Stomach smooth muscle (tissue), 2 donors: ENCODE measurements at regions not wholly inside any gene's neighbourhood (a gene's known extent, or its start where the extent isn't known, plus 50 kb on each side); places are given as distances from the start of the nearest gene placed in this dataset.
"Not testable (repeated sequence)": the region's sequence is repeated elsewhere in the genome, so short reads cannot be mapped to it uniquely, and the experiment has no call there.

ENCODE experiments used
- H3K27ac ChIP-seq: one replicate; pipeline ENCODE4 v1.7.0; 2013; ENCODE audit warnings: mild to moderate bottlenecking, low read length, inconsistent platforms
- H3K27me3 ChIP-seq, 2 donors: one replicate each; pipeline ENCODE4 v1.7.0; 2013; ENCODE audit warnings: low read length in 2 of 2; ENCODE audit not compliant: insufficient read depth in 2 of 2, control insufficient read depth in 1 of 2
- H3K36me3 ChIP-seq, 2 donors: one replicate each; pipeline ENCODE4 v1.7.0; 2013; ENCODE audit warnings: low read length in 2 of 2; ENCODE audit not compliant: control insufficient read depth in 2 of 2, insufficient read depth in 2 of 2
- H3K4me1 ChIP-seq: one replicate; pipeline ENCODE4 v1.7.0; 2013; ENCODE audit warnings: low read length; ENCODE audit not compliant: control insufficient read depth, insufficient read depth
- H3K4me3 ChIP-seq, 2 donors: one replicate each; pipeline ENCODE4 v1.7.0; 2013; ENCODE audit warnings: low read length in 2 of 2
- H3K9ac ChIP-seq, 2 donors: one replicate each; pipeline ENCODE4 v1.7.0; 2013; ENCODE audit warnings: low read length in 2 of 2, mild to moderate bottlenecking in 1 of 2
- H3K9me3 ChIP-seq, 2 donors: one replicate each; pipeline ENCODE4 v1.7.0; 2013; ENCODE audit warnings: low read length in 2 of 2; ENCODE audit not compliant: control insufficient read depth in 2 of 2
- donor health status: healthy.
- donor health status: Pancreatic carcinoma.

- no peaks in the 10 kb centered on the region for H3K9me3 ChIP-seq
- H3K4me3 ChIP-seq: no peak overlapping the region
- H3K9ac ChIP-seq: no peak overlapping the region
- H3K4me1 ChIP-seq: peaks cover 4% of the 10 kb centered on the region
- no peak overlapping the region for H3K27ac ChIP-seq
- H3K36me3 ChIP-seq: no peaks in the 10 kb centered on the region
- H3K27me3 ChIP-seq: peaks cover 0 to 4% of the 10 kb centered on the region in 2 donors
Observed at GRCh38 chr13:111665691-111666095, 345.3 kb downstream of the TEX29 start.

- Histone ChIP-seq H3K36me3 (no peaks in the 10 kb centered on the region), H3K9ac (no peak overlapping the region), H3K27me3 (peaks cover 0 to 3% of the 10 kb centered on the region in 2 donors), H3K9me3 (no peaks in the 10 kb centered on the region), H3K27ac (no peak overlapping the region), H3K4me3 (no peak overlapping the region), H3K4me1 (peaks cover 4% of the 10 kb centered on the region)
Observed at GRCh38 chr13:111666164-111666776, 345.8 kb downstream of the TEX29 start.

DNA sequence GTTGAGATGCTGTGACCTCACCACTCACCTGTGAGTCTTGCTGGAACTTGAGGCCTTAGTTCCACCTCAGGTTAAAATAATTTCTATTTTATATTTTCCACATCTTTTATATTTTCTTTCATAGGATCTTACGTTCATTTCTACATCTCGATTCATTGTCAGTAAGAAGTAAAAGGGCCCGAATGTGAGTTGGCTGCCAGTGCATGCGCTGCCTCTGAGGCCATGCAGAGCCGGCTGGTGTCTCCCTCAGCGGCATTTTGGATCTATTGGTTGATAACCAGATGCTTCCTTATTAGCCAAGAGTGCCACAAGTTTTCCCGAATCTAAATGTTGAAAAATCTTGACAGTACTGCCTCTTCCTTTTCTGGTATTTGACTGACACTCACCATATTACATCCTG is 347.3 kb downstream of the TEX29 start:
- H3K4me3 ChIP-seq: no peak overlapping the region
- H3K4me1 ChIP-seq: peaks cover 4% of the 10 kb centered on the region
- H3K9me3 ChIP-seq: no peaks in the 10 kb centered on the region
- no peak overlapping the region for H3K9ac ChIP-seq
- no peak overlapping the region for H3K27ac ChIP-seq
- H3K27me3 ChIP-seq: no peaks in the 10 kb centered on the region
- no peaks in the 10 kb centered on the region for H3K36me3 ChIP-seq

DNA sequence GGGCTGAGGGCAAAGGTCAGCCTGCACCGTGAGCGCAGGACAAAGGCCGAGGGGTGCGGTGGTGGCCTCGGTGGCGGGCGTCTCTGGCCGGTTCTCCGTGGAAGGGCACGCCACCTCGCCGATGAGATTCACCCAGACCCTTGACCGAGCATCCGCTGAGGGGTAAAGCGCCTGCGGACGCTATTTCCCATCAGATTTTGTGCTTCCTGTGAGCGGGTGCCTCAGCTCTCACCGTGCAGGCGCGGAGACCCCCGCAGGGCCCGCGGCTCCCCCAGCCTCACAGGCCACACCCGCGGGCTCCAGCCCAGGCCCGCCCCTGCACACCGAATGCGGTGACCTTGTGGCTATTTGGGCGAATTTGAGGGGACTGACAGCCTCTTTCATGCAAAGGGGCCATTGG is 348.0 kb downstream of the TEX29 start:
- Histone ChIP-seq H3K36me3 (no peaks in the 10 kb centered on the region), H3K27ac (no peak overlapping the region), H3K27me3 (no peaks in the 10 kb centered on the region), H3K4me3 (no peak overlapping the region), H3K9me3 (no peaks in the 10 kb centered on the region), H3K9ac (no peak overlapping the region), H3K4me1 (peaks cover 4% of the 10 kb centered on the region)

GRCh38 chr13:111672198-111672597 is 351.8 kb downstream of the TEX29 start:
- not testable (repeated sequence) for H3K4me1 ChIP-seq, H3K9me3 ChIP-seq, H3K27me3 ChIP-seq, H3K36me3 ChIP-seq, H3K4me3 ChIP-seq, H3K9ac ChIP-seq, H3K27ac ChIP-seq

DNA sequence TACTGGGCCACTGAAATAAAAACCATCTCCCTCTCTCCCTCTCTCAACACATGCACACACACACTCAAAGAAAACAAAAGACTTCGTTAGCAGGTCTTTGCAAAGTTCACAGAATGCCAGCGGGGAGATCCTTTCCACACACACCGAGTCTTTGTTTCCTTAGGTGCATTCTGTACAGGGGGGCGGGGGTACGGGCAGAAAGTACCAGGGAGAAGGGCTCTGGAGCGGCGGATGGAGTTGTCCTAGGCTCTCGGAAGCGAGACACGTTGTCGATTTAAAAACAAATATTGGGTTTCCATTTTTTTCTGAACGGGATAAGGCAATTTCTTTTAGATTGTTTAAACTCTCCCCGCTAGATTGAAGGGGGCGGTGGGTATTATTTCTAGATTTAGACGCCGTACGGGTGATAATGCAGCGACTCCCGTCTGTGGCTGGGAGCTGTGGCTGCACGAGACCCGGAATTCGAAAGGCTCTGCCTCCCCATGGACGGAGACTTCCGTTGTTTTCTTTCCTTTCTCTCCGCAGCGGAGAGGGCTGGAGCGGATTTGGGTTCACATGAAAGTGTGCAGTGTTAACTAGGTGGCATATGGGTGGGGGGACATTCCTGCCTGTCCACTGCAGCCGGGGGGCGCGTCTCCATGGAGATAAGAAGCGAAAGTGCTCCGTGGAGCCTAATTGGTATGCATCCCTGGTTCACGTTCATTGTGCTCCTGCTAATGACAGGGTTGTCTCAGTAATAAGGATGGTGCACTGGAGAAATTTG is 357.9 kb downstream of the TEX29 start:
- not testable (repeated sequence) for H3K36me3 ChIP-seq, H3K27ac ChIP-seq, H3K9ac ChIP-seq, H3K4me3 ChIP-seq, H3K27me3 ChIP-seq, H3K4me1 ChIP-seq, H3K9me3 ChIP-seq

GRCh38 chr13:111679645-111680044 is 359.2 kb downstream of the TEX29 start:
- H3K27me3 ChIP-seq, H3K9me3 ChIP-seq, H3K27ac ChIP-seq, H3K9ac ChIP-seq, H3K4me3 ChIP-seq, H3K4me1 ChIP-seq, H3K36me3 ChIP-seq: not testable (repeated sequence)

DNA sequence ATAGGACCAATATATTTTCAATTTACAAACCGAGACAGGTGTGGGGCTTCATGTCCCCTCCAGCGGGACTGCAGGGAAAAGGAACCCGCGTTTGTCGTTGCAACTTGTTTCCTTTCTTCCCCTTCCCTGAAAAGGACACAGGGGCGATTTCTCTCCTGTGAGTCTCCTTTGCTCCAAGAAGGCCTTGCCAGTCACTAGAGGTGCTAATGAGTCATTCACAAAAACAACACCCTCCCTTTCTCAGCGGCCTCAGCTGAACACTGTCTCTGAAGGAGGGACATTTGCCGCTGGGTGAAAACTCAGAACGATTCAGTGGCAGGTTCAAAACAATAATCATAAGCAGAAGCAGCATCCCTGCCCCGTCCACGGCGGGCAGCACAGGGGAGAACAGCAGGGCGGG is 359.7 kb downstream of the TEX29 start:
- not testable (repeated sequence) for H3K9ac ChIP-seq, H3K4me1 ChIP-seq, H3K4me3 ChIP-seq, H3K27ac ChIP-seq, H3K9me3 ChIP-seq, H3K36me3 ChIP-seq, H3K27me3 ChIP-seq

GRCh38 chr13:111692028-111692427 is 371.6 kb downstream of the TEX29 start:
- not testable (repeated sequence) for H3K36me3 ChIP-seq, H3K4me3 ChIP-seq, H3K9ac ChIP-seq, H3K27ac ChIP-seq, H3K9me3 ChIP-seq, H3K4me1 ChIP-seq, H3K27me3 ChIP-seq

- not testable (repeated sequence) for H3K27ac ChIP-seq, H3K4me1 ChIP-seq, H3K27me3 ChIP-seq, H3K36me3 ChIP-seq, H3K9ac ChIP-seq, H3K4me3 ChIP-seq, H3K9me3 ChIP-seq
Observed at GRCh38 chr13:111696121-111696520, 370.8 kb upstream of the SOX1 start.

DNA sequence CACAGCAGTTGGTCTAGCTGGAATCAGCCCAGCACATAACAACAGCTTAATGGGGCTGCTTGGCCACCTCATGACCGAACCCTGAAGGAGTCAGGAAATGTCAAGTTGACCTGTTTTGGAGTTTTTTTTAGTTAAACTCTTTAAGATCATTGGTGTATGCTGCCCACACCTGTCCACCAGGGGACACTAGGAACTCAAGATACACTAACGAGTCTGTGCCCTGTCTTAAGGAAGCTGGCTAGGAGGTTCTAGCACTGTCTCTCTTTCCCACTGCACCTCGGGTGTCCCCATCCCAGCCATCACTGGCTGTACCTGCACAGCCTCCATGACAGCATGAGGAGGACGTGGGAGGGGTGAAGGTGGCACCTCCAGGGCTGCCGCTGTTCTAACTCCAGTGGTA is 364.9 kb upstream of the SOX1 start:
- not testable (repeated sequence) for H3K27me3 ChIP-seq, H3K4me3 ChIP-seq, H3K9ac ChIP-seq, H3K27ac ChIP-seq, H3K4me1 ChIP-seq, H3K9me3 ChIP-seq, H3K36me3 ChIP-seq
